ENCODE measurements at regions not wholly inside any gene's neighbourhood (a gene's known extent, or its start where the extent isn't known, plus 50 kb on each side); places are given as distances from the start of the nearest gene placed in this dataset.

DNA sequence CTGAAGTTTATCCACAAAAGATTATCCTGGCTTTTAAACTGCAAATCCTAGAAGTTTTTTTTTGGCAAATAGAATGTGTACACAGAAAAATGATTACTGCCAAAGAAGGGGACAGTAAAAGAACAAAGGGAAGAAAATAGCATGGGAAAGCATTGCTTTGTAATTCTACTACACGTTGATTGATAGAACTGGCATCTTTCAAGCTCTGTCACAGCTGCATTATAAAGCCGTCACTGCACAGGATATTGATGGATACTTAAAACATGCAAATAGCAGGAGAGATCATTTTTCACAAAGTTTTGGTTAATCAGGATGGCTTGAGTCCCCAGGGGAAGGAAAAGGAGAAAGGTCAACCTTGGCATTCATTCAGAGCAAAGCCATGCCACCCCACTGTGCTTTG lies 183.7 kb upstream of the RRP15 start:
- no peaks in the 10 kb centered on the region for H3K4me1 ChIP-seq (ENCODE audit: control insufficient read depth in 1 of 2, low read depth in 2 of 2)
- no peaks in the 10 kb centered on the region for H3K9me3 ChIP-seq
- no peak overlapping the region for H3K27ac ChIP-seq
- no peak overlapping the region for H3K4me3 ChIP-seq
- H3K27me3 ChIP-seq (replicated peaks; ENCODE audit: insufficient read depth), result no peaks in the 10 kb centered on the region
- ATAC-seq (ENCODE audit: insufficient number of reproducible peaks, low FRiP score, low read depth) (no peak), DNase-seq (ENCODE audit: low spot score) (no peak)
- TF ChIP-seq, protein P1, sequence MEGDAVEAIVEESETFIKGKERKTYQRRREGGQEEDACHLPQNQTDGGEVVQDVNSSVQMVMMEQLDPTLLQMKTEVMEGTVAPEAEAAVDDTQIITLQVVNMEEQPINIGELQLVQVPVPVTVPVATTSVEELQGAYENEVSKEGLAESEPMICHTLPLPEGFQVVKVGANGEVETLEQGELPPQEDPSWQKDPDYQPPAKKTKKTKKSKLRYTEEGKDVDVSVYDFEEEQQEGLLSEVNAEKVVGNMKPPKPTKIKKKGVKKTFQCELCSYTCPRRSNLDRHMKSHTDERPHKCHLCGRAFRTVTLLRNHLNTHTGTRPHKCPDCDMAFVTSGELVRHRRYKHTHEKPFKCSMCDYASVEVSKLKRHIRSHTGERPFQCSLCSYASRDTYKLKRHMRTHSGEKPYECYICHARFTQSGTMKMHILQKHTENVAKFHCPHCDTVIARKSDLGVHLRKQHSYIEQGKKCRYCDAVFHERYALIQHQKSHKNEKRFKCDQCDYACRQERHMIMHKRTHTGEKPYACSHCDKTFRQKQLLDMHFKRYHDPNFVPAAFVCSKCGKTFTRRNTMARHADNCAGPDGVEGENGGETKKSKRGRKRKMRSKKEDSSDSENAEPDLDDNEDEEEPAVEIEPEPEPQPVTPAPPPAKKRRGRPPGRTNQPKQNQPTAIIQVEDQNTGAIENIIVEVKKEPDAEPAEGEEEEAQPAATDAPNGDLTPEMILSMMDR (IDR thresholded peaks at IDR 0.05), result no peak
- H3K36me3 ChIP-seq, result no peaks in the 10 kb centered on the region

DNA sequence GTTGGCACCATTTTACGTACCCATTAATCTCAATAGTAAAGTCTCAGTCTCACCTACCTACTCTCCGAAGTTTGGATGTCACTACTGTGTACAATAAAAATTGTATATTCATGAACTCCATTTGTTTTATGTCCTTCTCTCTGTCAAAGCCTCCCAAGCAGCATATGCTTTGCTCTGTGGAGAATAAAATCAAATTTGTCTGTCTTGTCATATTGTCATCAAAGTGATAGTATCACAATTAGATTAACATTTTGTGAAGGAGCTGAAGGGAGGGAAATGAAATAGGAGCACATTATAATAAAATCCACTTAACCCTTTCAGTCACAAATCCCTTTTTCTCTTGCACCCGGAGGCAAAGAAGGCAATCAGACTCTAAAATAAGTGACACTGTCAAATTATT lies 177.1 kb upstream of the RRP15 start:
- no peak overlapping the region for H3K4me3 ChIP-seq
- H3K36me3 ChIP-seq, result no peaks in the 10 kb centered on the region
- no peak overlapping the region for H3K27ac ChIP-seq
- ATAC-seq (ENCODE audit: insufficient number of reproducible peaks, low FRiP score, low read depth) (no peak), DNase-seq (ENCODE audit: low spot score) (no peak)
- TF ChIP-seq, protein P1 (IDR thresholded peaks at IDR 0.05), result no peak
- no peaks in the 10 kb centered on the region for H3K4me1 ChIP-seq (ENCODE audit: control insufficient read depth in 1 of 2, low read depth in 2 of 2)
- H3K27me3 ChIP-seq (replicated peaks; ENCODE audit: insufficient read depth), result no peaks in the 10 kb centered on the region
- no peaks in the 10 kb centered on the region for H3K9me3 ChIP-seq

DNA sequence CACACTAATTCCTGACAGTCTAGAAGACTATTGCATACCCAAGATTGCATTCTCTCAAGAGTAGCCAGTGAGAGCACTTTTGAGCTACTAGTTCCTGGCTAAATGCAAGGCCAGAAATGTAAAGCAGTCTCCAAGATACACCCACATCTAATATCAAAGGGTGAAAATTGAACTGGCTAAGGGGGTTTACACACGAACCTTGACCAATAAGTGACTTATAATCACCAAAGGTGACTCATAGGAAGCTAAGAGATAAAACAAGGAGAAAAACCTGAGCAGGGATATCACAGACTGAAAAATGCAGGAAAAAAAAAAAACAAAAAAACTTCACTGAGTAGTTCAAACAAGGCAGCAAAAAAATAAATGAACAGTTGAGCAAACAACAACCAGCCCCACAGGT lies 172.2 kb upstream of the RRP15 start:
- no peaks in the 10 kb centered on the region for H3K4me1 ChIP-seq (ENCODE audit: control insufficient read depth in 1 of 2, low read depth in 2 of 2)
- DNase-seq (ENCODE audit: low spot score) (no peak), ATAC-seq (ENCODE audit: insufficient number of reproducible peaks, low FRiP score, low read depth) (no peak)
- H3K4me3 ChIP-seq, result no peak overlapping the region
- H3K27ac ChIP-seq, result no peak overlapping the region
- peaks cover 3% of the 10 kb centered on the region for H3K9me3 ChIP-seq
- TF ChIP-seq, protein P1 (IDR thresholded peaks at IDR 0.05), result no peak
- no peaks in the 10 kb centered on the region for H3K36me3 ChIP-seq
- H3K27me3 ChIP-seq (replicated peaks; ENCODE audit: insufficient read depth), result no peaks in the 10 kb centered on the region

DNA sequence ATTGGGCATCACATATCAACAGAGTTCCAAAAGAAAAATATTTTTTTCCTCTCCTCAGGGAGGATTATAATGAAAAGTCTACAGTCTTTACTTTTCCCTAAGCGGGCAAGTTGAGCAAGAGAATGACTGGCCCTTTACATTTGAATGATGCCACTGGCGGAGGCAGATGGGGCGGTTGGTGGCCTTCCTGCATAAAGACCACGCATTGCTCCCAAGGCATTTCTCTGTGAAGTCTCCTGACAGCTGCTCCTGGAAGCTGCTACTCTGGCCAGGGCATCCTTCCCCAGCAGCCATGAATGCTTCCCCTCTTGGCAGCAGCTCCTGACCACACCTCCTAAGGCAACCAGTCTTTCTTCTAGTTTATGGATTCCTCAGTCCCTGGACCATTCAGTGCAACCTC lies 161.1 kb upstream of the RRP15 start:
- Histone ChIP-seq H3K27ac (no peak overlapping the region), H3K27me3 (replicated peaks; ENCODE audit: insufficient read depth) (no peaks in the 10 kb centered on the region), H3K4me1 (ENCODE audit: control insufficient read depth in 1 of 2, low read depth in 2 of 2) (no peaks in the 10 kb centered on the region), H3K36me3 (no peaks in the 10 kb centered on the region), H3K4me3 (no peak overlapping the region), H3K9me3 (no peaks in the 10 kb centered on the region)
- DNase-seq (ENCODE audit: low spot score), result no peak
- ATAC-seq (ENCODE audit: insufficient number of reproducible peaks, low FRiP score, low read depth), result no peak
- TF ChIP-seq, protein P1 (IDR thresholded peaks at IDR 0.05), result no peak

DNA sequence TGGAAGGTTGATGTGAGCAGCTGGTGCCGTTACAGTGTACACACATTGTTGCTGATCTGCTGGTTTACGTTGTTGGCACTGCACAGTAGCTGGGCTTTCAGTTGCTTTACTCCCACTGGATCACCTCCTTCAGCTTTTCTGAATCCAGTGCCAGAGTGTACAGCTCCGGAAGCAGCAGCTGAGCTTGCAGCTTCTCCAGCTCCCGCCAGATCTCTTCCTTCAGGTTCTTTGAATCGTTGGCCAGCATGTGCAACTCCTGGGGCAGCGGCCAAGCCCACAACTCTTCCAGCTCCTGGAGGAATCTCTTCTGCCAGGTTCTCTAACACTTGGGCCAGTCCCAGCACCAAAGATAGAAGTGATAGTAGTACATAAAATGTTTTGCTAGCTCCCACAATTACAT lies 149.7 kb upstream of the RRP15 start:
- no peak overlapping the region for H3K4me3 ChIP-seq
- H3K36me3 ChIP-seq, result no peaks in the 10 kb centered on the region
- H3K9me3 ChIP-seq, result peaks cover 2% of the 10 kb centered on the region
- H3K4me1 ChIP-seq (ENCODE audit: control insufficient read depth in 1 of 2, low read depth in 2 of 2), result no peaks in the 10 kb centered on the region
- TF ChIP-seq, protein P1 (IDR thresholded peaks at IDR 0.05), result no peak
- no peaks in the 10 kb centered on the region for H3K27me3 ChIP-seq (replicated peaks; ENCODE audit: insufficient read depth)
- no peak overlapping the region for H3K27ac ChIP-seq
- no peak for DNase-seq (ENCODE audit: low spot score)
- ATAC-seq (ENCODE audit: insufficient number of reproducible peaks, low FRiP score, low read depth), result no peak
